ENCODE measurements at regions not wholly inside any gene's neighbourhood (a gene's known extent, or its start where the extent isn't known, plus 50 kb on each side); places are given as distances from the start of the nearest gene placed in this dataset.
"Not testable (repeated sequence)": the region's sequence is repeated elsewhere in the genome, so short reads cannot be mapped to it uniquely, and the experiment has no call there.

- DNase-seq: peak in 1 of 2 donors; percentile 16
These were observed 89.7 kb upstream of the SH3BP4 start for GRCh38 chr2:234861841-234862735.

- DNase-seq: not testable (repeated sequence)
These were observed 92.4 kb upstream of the SH3BP4 start for GRCh38 chr2:234859330-234859872.

- no peak for DNase-seq
These were observed 93.0 kb upstream of the SH3BP4 start for GRCh38 chr2:234858790-234859329.

GRCh38 chr2:234858145-234858544, 93.7 kb upstream of the SH3BP4 start:
- DNase-seq: no peak

GRCh38 chr2:234853729-234854128, 98.1 kb upstream of the SH3BP4 start:
- no peak for DNase-seq

- DNase-seq: no peak
These were observed 98.9 kb upstream of the SH3BP4 start for GRCh38 chr2:234852941-234853340.

- DNase-seq: no peak
These were observed 99.8 kb upstream of the SH3BP4 start for GRCh38 chr2:234852035-234852434.

- DNase-seq: no peak
These were observed 100.4 kb upstream of the SH3BP4 start for GRCh38 chr2:234851451-234851850.

- DNase-seq: no peak
These were observed 101.0 kb upstream of the SH3BP4 start for GRCh38 chr2:234850818-234851217.

GRCh38 chr2:234849678-234850077, 102.1 kb upstream of the SH3BP4 start:
- no peak for DNase-seq

- no peak for DNase-seq
These were observed 103.2 kb upstream of the SH3BP4 start for GRCh38 chr2:234848578-234848977.

- DNase-seq: no peak
These were observed 104.2 kb upstream of the SH3BP4 start for GRCh38 chr2:234847639-234848038.

- no peak for DNase-seq
These were observed 104.5 kb upstream of the SH3BP4 start for GRCh38 chr2:234847364-234847635.

- DNase-seq: no peak
These were observed 105.0 kb upstream of the SH3BP4 start for GRCh38 chr2:234846599-234847363.

GRCh38 chr2:234845602-234846590, 105.9 kb upstream of the SH3BP4 start:
- DNase-seq: no peak

- DNase-seq: no peak
These were observed 108.4 kb upstream of the SH3BP4 start for GRCh38 chr2:234843411-234843810.

GRCh38 chr2:234842753-234843152, 109.1 kb upstream of the SH3BP4 start:
- no peak for DNase-seq

- DNase-seq: no peak
These were observed 110.3 kb upstream of the SH3BP4 start for GRCh38 chr2:234841321-234842015.

GRCh38 chr2:234840336-234840735, 111.5 kb upstream of the SH3BP4 start:
- DNase-seq: no peak

GRCh38 chr2:234839285-234839684, 112.5 kb upstream of the SH3BP4 start:
- DNase-seq: no peak

- no peak for DNase-seq
These were observed 115.5 kb upstream of the SH3BP4 start for GRCh38 chr2:234836271-234836670.

GRCh38 chr2:234835738-234836137, 116.1 kb upstream of the SH3BP4 start:
- DNase-seq: no peak

Data from hippocampal formation (tissue), 2 donors.